ENCODE measurements at regions not wholly inside any gene's neighbourhood (a gene's known extent, or its start where the extent isn't known, plus 50 kb on each side); places are given as distances from the start of the nearest gene placed in this dataset.
"Not testable (repeated sequence)": the region's sequence is repeated elsewhere in the genome, so short reads cannot be mapped to it uniquely, and the experiment has no call there.

DNA sequence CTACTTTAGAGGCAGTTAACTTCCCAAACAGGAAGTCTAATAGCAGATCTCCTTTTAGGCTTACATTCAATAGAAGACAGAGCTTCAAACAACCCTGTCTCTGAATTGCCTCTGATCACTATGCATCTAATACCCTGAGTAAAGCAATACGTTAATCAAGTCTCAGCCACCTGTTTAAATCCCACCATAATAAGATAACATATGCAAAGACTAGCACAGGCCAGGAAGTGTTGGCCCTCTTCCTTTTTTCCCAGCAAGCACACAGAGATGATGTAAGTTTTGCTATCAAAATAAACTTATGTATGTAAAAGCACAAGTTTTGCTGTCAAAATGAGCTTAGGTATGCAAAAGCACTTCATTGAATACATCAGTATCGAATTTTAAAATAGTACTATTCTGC lies 385.5 kb downstream of the RND3 start:
- DNase-seq (ENCODE audit: low spot score), result no peak

DNA sequence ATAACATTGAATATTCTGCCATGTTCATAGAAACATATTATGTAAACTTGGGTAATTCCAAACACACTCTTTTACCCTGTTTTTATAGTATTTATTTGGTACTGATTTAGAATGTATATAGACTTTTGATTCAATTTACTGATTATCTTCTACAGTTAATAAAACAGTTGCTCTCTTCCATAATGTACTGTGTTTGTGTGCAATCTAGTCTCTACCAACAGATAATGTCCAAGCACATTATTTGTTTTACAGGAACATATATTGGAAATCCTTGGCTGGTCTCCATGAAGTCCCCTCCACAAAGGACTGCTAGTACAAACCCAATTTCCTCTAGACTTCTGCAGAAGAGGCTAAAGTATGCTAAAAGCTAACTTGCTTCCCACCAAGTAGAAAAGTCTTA lies 386.6 kb downstream of the RND3 start:
- no peak for DNase-seq (ENCODE audit: low spot score)

GRCh38 chr2:150100336-150100735 lies 387.1 kb downstream of the RND3 start:
- DNase-seq (ENCODE audit: low spot score), result no peak

DNA sequence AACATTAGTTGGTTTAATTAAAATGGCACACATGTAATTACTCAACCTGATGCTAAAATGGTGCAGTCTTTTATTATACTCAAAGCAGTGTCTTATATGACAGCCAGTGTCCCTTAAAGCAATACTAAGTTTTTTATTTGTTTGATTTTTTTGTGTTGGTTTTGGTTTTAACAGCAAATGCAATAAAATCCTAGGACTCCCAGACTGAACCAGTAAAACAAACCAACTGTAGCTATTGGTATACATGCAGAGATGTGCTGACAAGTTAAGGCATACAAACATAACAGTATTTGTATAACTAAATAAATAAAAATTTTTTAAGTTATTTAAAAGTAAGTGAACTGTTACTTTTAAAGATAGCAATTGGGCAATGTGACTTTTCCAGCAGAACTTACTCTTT lies 387.7 kb downstream of the RND3 start:
- no peak for DNase-seq (ENCODE audit: low spot score)

DNA sequence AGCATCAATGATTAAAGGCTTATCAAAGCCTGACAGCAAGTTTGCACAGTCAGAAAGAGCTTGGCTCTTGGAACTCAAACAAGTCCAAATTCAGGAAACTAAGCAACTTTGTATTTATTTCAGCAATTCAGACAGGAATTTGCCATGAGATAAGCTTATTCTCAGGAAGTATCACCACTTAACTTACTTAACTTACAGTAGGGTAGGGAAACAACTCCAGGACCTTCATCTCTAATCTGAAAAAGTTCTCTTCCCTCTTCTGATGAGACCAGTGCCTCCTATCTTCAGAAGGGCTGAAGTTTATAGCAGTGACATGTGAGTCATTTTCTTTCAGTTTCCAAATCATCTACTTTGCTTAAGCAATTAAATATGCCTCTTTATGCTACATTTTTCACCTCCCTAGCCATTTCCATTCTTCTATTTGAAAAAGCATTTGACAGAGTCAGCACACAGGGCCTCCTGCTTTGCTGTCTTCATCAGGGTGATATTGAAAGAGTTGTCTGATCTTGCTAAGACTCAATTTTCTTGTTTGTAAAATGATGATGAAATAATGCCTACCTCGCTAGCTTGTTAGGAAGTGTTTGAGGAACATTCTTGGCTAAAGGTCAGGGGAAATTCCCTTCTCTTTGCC lies 389.5 kb downstream of the RND3 start:
- no peak for DNase-seq (ENCODE audit: low spot score)

DNA sequence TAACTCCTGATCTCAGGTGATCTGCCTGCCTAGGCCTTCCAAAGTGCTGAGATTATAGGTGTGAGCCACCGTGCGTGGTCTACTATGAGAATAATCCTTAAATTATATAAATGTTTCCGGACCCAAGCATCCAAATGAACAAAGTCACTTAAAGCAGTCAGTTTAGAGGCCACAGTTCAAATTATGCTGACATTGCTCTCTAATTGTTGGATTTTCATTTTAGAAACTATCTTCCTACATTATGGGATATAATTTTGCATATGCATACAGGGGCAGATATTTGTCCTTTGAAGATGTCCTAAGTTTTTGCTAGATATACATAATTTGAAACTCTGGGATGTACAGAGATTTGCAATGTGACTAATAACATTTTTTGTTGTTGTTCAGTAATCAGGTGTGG lies 390.1 kb downstream of the RND3 start:
- DNase-seq (ENCODE audit: low spot score), result no peak

- no peak for DNase-seq (ENCODE audit: low spot score)
These were observed 391.9 kb downstream of the RND3 start for GRCh38 chr2:150095361-150096095.

DNA sequence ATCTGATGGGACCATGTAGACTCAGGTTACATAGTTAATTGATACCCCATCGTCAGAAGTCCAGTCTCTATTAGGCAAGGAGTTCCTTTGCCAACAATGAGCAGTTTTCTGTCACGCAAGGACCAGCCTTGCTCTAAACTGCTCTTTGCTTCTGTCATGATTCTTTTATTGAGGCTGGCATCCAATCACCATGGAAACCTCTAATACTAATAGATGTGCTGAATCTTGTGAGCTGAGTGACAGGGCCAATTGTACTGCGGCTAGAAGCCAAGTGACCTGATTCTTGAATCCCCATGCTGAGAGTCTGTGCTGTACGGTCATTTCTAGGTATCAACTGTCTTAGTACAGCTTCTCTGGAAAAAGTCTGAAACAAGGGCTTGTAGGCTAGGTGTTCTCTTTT lies 395.6 kb downstream of the RND3 start:
- no peak for DNase-seq (ENCODE audit: low spot score)

GRCh38 chr2:150090031-150090430 lies 397.4 kb downstream of the RND3 start:
- DNase-seq (ENCODE audit: low spot score), result no peak

GRCh38 chr2:150088538-150088937 lies 398.9 kb downstream of the RND3 start:
- DNase-seq (ENCODE audit: low spot score), result no peak

GRCh38 chr2:150085478-150085877 lies 402.0 kb downstream of the RND3 start:
- no peak for DNase-seq (ENCODE audit: low spot score)

DNA sequence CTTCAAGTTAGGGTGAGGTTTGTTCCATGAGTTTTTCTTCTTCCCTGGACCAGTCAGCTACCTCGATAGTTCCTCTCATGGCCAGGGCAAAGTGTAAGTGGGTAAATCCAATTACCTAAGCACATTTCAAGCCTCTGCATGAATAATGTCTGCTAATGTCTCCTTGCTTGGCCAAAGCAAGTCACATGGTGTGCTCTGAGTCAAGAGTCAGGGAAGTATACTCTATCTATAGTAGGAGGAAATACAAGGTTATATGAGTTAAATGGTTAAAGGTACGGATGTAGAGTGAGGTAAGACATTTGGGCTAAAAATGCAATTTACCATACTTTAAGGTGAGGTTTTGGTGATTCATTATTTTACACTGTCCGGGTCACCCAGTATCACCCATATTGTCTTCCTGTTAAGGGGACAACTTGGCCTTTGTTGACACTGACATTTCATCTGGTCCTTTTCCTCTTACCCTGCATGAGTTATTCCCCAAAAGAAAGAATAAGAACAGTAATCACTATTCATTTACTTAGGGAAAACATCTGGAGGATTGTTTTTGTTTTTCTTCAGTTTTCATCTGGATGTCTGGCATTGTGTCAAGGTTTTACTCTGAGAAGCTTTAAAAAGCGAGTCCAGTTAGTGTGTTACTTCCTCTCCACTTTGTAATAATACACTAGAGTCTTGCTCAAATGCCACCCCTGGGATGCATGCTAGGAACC lies 405.5 kb downstream of the RND3 start:
- no peak for DNase-seq (ENCODE audit: low spot score)

DNA sequence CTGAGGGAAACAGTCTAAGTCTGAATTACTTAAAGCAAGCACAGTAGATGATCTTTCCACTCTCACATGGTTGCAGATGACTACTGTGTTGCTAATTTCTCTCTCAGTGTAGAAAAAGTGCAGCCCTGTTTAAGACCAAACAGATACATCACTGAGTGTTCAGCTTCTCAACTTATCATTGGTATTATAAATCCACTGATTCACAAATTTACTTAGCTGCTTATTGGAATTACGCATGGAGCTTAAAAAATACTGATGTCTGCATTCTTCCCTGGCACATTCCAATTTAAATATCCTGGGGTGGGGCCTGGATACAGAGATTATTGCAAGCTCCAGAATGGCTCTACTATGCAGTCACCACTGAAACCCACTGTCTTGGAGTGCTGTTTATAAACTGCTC lies 411.2 kb downstream of the RND3 start:
- no peak for DNase-seq (ENCODE audit: low spot score)

DNA sequence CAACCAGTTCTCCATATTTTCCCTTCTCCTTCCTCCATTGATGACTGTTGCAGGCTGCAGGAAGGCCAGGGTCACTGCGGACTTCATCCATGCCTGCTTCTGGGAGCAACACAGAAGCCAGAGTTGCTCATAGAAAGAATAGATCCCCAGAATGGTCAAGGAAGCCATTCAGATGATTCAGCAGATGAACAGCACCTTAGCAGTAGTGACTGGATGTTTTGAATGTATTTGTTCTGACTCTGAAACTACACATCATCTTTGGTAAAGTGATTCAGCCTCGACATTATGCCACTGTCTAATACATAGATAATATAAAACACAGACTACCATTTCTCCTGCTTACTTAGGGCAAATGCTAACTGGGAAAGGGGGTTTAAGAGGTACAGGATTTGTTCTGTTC lies 411.6 kb downstream of the RND3 start:
- no peak for DNase-seq (ENCODE audit: low spot score)

DNA sequence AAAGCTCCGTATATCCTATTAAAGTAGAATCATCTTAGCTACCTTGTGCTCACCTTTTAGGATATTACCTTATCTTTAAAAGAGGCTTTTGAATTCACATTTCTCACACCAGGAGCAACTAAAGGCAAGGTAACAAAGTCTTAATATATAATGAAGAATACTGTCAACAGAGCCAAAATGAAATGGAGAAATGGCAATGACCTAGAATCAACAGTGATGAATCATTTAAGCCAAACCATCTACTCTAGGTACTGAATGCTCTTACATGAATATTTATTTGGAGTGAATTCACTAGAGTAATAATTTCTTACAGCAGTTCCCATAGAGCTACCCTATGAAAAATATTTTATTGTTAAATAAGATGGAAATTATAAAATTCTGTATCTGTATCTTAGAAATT lies 421.0 kb downstream of the RND3 start:
- DNase-seq (ENCODE audit: low spot score), result no peak

- no peak for DNase-seq (ENCODE audit: low spot score)
These were observed 423.4 kb downstream of the RND3 start for GRCh38 chr2:150063931-150064548.

DNA sequence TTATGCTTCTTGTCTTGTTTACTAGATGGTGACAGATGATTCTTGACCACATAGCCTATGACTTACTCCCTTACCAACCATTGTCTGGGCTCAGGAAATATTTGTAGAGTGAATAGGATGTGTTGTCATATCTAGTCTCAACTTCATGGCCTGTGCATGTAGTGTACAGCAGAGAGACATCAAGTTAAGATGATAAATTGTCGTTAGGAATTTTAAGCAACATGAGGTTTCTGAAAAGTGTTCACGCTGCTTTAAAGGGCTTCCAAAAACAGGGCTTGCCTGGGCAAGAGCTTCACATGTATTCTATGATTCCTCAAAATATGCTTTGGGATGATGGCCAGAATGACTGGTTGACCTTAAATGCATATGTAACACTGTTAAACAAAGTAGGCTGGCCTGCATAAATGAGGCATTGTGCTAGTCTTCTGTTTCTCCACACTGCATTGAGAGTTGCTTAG lies 424.0 kb downstream of the RND3 start:
- DNase-seq (ENCODE audit: low spot score), result no peak

GRCh38 chr2:150062416-150062815 lies 425.1 kb downstream of the RND3 start:
- no peak for DNase-seq (ENCODE audit: low spot score)

DNA sequence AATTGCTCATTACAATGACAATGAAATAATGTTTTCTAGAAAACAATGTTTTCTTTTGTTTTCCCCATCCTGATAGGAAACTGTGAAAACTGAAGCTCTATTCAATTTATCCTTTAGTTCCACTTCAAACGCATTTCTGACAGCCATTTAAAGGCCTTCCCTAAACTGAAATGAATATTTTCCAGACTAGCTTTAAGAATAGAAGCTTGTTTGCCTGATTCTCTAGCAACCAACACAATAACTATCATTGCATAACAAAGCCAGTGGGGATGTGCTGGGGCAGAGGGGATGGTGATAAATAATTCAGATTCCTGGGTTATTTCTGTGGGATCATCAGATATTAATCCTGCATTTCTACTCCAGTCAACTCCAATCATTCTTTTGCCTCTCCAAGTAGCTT lies 427.1 kb downstream of the RND3 start:
- DNase-seq (ENCODE audit: low spot score), result no peak

GRCh38 chr2:150059676-150060075 lies 427.8 kb downstream of the RND3 start:
- DNase-seq (ENCODE audit: low spot score), result not testable (repeated sequence)

- DNase-seq (ENCODE audit: low spot score), result no peak
These were observed 435.0 kb downstream of the RND3 start for GRCh38 chr2:150052457-150052856.

GRCh38 chr2:150051004-150051403 lies 436.5 kb downstream of the RND3 start:
- DNase-seq (ENCODE audit: low spot score), result no peak

- no peak for DNase-seq (ENCODE audit: low spot score)
These were observed 437.4 kb downstream of the RND3 start for GRCh38 chr2:150050036-150050435.
